ENCODE measurements at regions not wholly inside any gene's neighbourhood (a gene's known extent, or its start where the extent isn't known, plus 50 kb on each side); places are given as distances from the start of the nearest gene placed in this dataset.
"Not testable (repeated sequence)": the region's sequence is repeated elsewhere in the genome, so short reads cannot be mapped to it uniquely, and the experiment has no call there.

DNA sequence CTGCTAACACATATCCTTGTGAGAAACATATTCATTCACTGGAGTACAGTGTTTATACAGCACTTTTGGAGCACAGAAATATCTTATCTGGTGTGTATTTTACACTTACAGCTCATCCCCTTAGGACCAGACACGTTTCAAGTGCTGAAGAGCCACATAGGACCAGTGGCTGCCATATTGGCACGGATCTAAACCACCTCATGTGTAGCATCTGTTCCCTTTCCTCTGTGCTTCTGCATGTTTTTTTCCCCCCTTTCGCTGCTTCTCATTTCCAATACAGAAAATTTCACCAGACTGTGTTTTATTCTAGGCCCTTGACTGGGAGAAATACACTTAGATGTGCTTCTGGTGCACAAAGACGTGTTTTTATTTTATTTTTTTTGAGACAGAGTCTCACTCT, 69.7 kb upstream of the RBMX start:
- TF ChIP-seq, protein P1, sequence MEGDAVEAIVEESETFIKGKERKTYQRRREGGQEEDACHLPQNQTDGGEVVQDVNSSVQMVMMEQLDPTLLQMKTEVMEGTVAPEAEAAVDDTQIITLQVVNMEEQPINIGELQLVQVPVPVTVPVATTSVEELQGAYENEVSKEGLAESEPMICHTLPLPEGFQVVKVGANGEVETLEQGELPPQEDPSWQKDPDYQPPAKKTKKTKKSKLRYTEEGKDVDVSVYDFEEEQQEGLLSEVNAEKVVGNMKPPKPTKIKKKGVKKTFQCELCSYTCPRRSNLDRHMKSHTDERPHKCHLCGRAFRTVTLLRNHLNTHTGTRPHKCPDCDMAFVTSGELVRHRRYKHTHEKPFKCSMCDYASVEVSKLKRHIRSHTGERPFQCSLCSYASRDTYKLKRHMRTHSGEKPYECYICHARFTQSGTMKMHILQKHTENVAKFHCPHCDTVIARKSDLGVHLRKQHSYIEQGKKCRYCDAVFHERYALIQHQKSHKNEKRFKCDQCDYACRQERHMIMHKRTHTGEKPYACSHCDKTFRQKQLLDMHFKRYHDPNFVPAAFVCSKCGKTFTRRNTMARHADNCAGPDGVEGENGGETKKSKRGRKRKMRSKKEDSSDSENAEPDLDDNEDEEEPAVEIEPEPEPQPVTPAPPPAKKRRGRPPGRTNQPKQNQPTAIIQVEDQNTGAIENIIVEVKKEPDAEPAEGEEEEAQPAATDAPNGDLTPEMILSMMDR (IDR thresholded peaks at IDR 0.05; ENCODE audit: low read depth, low read length) = no peak
- DNase-seq (ENCODE audit: extremely low read depth, low read depth) = no peak

DNA sequence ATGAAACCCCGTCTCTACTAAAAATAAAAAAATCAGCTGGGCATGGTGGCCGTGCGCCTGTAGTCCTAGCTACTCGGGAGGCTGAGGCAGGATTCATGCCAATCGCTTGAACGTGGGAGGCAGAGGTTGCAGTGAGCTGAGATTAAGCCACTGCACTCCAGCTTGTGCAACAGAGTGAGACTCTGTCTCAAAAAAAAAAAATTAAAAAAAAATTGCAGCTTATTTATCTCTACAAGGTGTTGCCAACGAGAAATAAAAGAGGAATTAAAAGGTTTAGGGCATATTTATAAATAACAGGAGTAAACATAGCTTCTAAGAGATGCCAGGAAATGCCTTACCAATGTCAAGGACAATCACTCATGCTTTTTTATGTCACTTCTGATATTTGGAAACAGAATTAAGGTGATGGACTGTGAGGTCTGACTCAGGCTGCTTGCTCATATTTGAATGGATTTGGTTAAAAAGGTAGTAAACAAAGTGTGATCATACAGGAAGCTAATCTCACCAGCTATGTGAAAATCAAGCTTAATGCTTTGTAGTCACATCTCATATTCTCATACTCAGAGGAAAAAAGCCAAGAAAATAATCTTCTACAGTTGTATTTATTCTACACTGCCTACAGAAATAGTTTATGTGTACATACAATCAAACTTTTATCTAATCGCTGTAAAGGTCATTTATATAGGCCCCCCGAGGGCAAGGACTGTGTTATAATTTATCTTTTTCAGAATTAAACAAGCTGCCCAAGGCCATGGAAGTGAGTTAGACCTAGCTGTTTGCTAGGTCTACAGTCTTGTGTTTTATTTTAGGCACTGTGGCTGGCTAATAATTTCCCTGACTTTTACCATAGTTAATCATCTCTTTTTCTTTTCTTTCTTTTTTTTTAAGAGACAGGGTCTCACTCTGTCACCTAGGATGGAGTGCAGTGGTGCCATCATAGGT, 61.1 kb upstream of the RBMX start:
- DNase-seq (ENCODE audit: extremely low read depth, low read depth) = no peak
- TF ChIP-seq, protein P1 (IDR thresholded peaks at IDR 0.05; ENCODE audit: low read depth, low read length) = no peak

DNA sequence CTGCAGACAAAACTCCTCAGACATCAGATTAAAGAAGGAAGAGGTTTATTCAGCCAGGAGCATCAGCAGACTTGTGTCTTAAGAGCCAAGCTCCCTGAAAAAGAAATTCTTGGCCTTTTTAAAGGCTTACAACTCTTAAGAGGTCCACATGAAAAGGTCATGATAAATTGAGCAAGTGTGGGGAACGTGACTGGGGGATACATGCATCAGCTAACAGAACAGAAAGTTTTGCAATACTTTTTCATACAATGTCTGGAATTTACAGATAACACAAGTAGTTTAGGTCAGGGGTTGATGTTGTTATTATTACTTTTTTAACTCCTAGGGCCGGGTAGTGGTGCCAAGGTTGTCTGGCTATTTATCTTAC, 55.6 kb upstream of the RBMX start:
- TF ChIP-seq, protein P1 (IDR thresholded peaks at IDR 0.05; ENCODE audit: low read depth, low read length) = no peak
- DNase-seq (ENCODE audit: extremely low read depth, low read depth) = no peak

DNA sequence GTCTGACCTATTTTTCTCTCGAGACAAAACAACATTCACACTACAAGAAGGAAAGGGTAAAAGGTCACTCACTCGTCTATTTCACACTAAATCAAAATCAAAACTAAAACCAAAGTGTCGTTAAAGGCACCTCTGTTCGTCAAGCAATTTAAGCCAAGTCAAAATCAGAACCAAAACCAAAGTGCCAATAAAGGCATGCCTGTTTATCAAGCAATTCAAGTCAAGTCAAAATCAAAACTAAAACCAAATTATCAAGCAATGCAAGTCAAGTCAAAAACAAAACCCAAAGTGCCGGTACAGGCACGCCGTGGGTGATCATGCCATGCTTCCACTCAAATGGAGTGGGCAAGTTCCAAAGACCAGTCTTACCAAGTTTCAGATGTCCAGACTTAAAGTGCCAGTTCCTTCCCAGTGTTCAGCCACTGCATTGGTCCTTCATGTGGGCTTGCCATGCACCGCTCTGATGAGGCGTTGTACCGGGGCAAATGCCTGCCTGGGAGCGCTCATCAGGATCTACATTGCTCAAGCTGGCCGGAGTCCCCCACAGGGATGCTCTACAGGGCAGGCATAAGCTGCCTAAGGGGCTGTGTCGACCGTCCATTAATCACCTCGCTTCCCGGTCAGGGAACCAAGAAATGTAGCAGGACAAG, 55.1 kb upstream of the RBMX start:
- DNase-seq (ENCODE audit: extremely low read depth, low read depth) = not testable (repeated sequence)

DNA sequence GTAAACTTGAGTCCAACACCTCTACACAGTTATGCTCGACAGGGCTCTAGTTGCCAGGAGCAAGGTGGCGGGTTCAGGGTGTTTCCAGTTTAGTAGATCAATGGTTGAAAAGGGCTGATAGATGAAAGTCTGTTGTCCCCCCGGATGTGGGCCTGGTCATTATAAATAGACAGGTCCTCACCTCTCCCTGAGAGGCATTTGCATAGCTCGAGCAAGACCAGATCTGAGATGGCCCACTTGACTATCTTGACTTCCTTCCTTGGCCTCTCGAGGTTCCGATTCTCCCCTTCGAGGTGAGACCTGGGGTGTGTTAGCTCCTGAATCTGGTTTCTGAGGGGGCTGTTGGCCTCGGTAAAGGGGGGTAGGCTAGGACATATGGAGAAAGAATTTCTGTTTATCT, 54.1 kb upstream of the RBMX start:
- DNase-seq (ENCODE audit: extremely low read depth, low read depth) = not testable (repeated sequence)

DNA sequence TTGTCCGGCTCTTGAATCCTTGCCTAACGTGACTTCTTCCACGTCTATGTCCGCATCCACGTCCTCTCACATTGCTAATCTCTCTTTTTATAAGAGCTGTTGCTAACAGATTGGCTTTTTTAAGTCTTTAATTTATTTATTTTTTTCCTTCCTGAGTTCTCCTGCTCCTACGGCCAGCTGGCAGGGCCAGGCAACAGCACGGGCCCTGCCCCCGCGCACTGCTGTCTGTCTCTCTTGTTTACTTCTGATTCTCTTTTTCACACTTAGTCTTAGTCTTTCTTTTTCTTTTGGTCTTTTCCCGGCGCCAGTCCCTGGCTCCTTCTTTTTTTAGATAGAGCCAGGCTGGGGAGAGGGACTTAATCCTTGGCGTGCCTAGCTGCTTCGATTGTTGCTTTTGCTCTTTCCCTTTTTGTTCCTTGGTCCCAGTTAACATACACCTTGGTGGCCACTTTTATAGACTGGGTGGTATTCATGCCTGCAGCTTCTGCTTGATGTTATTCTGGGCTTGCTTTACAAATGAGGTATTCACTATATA, 53.2 kb upstream of the RBMX start:
- TF ChIP-seq, protein P1 (IDR thresholded peaks at IDR 0.05; ENCODE audit: low read depth, low read length) = no peak
- no peak for DNase-seq (ENCODE audit: extremely low read depth, low read depth)

DNA sequence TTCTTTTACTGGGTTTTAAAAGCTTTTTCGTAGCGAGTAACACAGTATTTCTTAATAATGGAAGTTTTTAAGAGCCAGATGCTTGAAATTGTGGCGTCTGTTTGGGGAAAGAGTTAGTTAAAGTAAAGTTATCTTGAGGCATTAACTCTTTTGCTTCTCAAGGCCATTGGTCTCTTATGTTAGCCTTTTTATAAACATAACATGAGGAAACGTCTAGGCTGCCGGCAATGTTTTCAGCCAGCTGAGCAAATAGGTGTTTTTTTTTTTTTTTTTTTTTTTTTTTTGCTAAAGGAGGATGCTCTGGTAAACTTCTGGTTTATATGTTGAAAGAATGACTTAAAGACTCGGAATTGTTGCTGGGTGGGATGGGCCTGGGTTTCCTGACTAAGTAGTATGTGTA, 51.1 kb upstream of the RBMX start:
- TF ChIP-seq, protein P1 (IDR thresholded peaks at IDR 0.05; ENCODE audit: low read depth, low read length) = no peak
- DNase-seq (ENCODE audit: extremely low read depth, low read depth) = no peak

Data from AG09319 (cell line).